Calu3 (cell line): ENCODE measurements at regions not wholly inside any gene's neighbourhood (a gene's known extent, or its start where the extent isn't known, plus 50 kb on each side); places are given as distances from the start of the nearest gene placed in this dataset.

ENCODE experiments used
- BruUV-seq: library from RNA; stranded (reverse); fragments of 400-500 nt; replicated peaks from 2 replicates; lab custom pipeline; 2021; lab: Mats Ljungman, UMichigan
- CTCF ChIA-PET: fragments of 300-600 bp; sonication (Branson Sonifier 250); formaldehyde crosslinking; loops from one replicate; lab custom pipeline; 2022; ENCODE audit warnings: antibody characterized with exemption; lab: Charles Lee
- DNase-seq: peaks from one replicate; pipeline ENCODE4 v3.0.0; 2022
- H3K27ac Mint-ChIP-seq: one replicate; pipeline ENCODE4 v1.8.0; 2022; ENCODE audit warnings: mixed read lengths; ENCODE audit not compliant: unreplicated experiment
- H3K27me3 Mint-ChIP-seq: one replicate; pipeline ENCODE4 v1.8.0; 2022; ENCODE audit warnings: mixed read lengths; ENCODE audit not compliant: unreplicated experiment
- H3K36me3 Mint-ChIP-seq: one replicate; pipeline ENCODE4 v1.8.0; 2022; ENCODE audit warnings: mild to moderate bottlenecking, moderate library complexity, mixed read lengths; ENCODE audit not compliant: insufficient read depth, unreplicated experiment
- H3K4me1 Mint-ChIP-seq: one replicate; pipeline ENCODE4 v1.8.0; 2022; ENCODE audit warnings: mild to moderate bottlenecking, low read depth, mixed read lengths; ENCODE audit not compliant: unreplicated experiment
- H3K4me3 Mint-ChIP-seq: one replicate; pipeline ENCODE4 v1.8.0; 2022; ENCODE audit warnings: mild to moderate bottlenecking, low read depth, moderate library complexity, mixed read lengths; ENCODE audit not compliant: unreplicated experiment
- H3K9me3 Mint-ChIP-seq: one replicate; pipeline ENCODE4 v1.8.0; 2022; ENCODE audit warnings: low read depth, mixed read lengths; ENCODE audit not compliant: unreplicated experiment
- intact Hi-C: fragments of 100-400 bp; cut with micrococcal nuclease; formaldehyde crosslinking; loops from one replicate; pipeline ENCODE4 v1.10.0; 2022; ENCODE audit not compliant: unreplicated experiment
- TF ChIP-seq, protein P1 (sequence below): fragments of 200-600 bp; IDR thresholded peaks from one replicate; pipeline ENCODE4 v1.8.0; 2022; ENCODE audit warnings: antibody characterized with exemption; ENCODE audit not compliant: unreplicated experiment

DNA sequence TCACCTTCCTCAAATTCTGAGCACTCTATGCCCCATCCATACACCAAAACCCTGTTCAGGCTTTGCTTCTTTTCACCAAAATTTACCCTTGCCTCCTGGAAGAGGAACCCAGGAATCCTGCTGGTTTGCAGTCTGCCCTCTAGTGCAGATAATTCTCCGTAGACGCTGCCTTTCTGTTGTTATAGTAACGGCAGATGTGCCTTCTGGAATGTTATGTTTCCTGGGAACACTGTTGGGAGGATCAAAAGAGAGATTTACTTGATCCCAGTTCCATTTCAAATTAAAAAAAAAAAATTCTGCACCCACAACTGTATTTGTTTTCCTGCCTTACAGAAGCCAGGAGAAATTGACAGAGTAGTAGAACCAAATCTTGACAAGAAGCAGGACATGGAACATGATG lies 104.2 kb upstream of the RMST start:
- CTCF ChIA-PET: interaction anchor here (0.6 to 1.3 kb wide), 4 partner anchors 9 to 1935 kb away, joined by 3 to 4 read pairs (median 4); no protein-coding TSS in a partner anchor
- Mint-ChIP-seq H3K27ac (no peak overlapping the region), H3K27me3 (peaks cover 13% of the 10 kb centered on the region), H3K9me3 (peaks cover 7% of the 10 kb centered on the region), H3K36me3 (no peaks in the 10 kb centered on the region), H3K4me3 (no peak overlapping the region), H3K4me1 (peaks cover 18% of the 10 kb centered on the region)
- no TSS peak for BruUV-seq
- no peak for DNase-seq
- intact Hi-C loops: no loop called here
- TF ChIP-seq, protein P1, sequence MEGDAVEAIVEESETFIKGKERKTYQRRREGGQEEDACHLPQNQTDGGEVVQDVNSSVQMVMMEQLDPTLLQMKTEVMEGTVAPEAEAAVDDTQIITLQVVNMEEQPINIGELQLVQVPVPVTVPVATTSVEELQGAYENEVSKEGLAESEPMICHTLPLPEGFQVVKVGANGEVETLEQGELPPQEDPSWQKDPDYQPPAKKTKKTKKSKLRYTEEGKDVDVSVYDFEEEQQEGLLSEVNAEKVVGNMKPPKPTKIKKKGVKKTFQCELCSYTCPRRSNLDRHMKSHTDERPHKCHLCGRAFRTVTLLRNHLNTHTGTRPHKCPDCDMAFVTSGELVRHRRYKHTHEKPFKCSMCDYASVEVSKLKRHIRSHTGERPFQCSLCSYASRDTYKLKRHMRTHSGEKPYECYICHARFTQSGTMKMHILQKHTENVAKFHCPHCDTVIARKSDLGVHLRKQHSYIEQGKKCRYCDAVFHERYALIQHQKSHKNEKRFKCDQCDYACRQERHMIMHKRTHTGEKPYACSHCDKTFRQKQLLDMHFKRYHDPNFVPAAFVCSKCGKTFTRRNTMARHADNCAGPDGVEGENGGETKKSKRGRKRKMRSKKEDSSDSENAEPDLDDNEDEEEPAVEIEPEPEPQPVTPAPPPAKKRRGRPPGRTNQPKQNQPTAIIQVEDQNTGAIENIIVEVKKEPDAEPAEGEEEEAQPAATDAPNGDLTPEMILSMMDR: no peak

DNA sequence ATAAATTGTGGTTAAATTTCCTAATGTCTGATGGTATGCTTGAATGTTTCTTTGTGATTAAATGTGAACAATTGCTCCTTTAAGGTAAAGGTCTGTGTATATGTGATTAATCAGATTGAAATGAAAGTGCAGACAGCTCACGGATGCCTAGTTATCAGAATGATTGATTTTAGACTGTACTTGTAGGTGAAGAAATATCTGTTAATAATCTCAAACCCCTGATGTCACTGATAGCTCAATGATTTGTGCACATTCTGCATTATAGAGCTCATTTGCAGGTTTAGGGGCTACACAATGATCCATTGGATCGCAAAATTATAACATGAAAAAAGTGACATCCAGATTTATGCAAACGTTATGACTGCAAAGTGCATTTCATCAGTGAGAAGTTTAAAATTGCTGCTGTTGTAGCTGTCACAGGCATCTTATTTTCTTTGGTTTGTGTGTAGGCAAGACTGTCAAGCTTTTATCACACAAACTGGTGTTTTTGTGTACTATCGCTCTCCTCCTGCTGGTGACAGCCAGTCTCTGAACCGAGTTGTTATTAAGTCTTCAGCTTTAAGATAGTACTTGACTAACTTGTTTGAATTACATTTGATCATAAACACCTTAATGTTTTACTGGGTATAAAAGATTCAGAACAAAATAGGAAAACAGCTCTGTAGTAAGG lies 103.4 kb upstream of the RMST start:
- intact Hi-C loops: no loop called here
- H3K4me1 Mint-ChIP-seq: peaks cover 18% of the 10 kb centered on the region
- no TSS peak for BruUV-seq

DNA sequence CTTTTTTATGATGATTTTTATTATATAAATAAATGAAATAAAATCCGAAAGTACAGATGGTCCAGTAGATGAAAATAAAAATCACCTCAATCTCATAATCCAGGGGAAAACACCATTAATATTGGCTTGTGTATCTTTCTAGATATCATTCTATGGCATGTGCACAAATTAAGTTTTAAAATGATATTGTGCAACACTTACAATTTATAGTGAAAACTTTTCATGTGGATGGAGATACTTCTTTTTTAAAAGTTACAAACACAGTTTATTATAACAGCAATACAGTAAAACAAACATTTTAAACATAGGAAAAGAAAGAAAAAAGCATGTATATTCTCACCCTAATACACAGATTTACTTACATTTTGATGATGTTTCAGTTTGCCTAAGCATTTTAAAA lies 98.9 kb upstream of the RMST start:
- no TSS peak for BruUV-seq
- intact Hi-C loops: no loop called here
- H3K27ac Mint-ChIP-seq: no peak overlapping the region
- no peaks in the 10 kb centered on the region for H3K27me3 Mint-ChIP-seq
- peaks cover 10% of the 10 kb centered on the region for H3K4me1 Mint-ChIP-seq
- no peaks in the 10 kb centered on the region for H3K36me3 Mint-ChIP-seq
- H3K9me3 Mint-ChIP-seq: peaks cover 2% of the 10 kb centered on the region
- DNase-seq: no peak
- TF ChIP-seq, protein P1: no peak
- CTCF ChIA-PET: no interaction called here
- no peak overlapping the region for H3K4me3 Mint-ChIP-seq

More for the DNA sequence above, 103.4 kb upstream of the RMST start:
- TF ChIP-seq, protein P1: no peak
- no peaks in the 10 kb centered on the region for H3K36me3 Mint-ChIP-seq
- H3K4me3 Mint-ChIP-seq: no peak overlapping the region
- no peak overlapping the region for H3K27ac Mint-ChIP-seq
- no peak for DNase-seq
- H3K9me3 Mint-ChIP-seq: peaks cover 5% of the 10 kb centered on the region
- H3K27me3 Mint-ChIP-seq: peaks cover 13% of the 10 kb centered on the region
- CTCF ChIA-PET: interaction anchor here (1.1 to 1.3 kb wide), 2 partner anchors 20 to 38 kb away, joined by 3 to 4 read pairs; no protein-coding TSS in a partner anchor

DNA sequence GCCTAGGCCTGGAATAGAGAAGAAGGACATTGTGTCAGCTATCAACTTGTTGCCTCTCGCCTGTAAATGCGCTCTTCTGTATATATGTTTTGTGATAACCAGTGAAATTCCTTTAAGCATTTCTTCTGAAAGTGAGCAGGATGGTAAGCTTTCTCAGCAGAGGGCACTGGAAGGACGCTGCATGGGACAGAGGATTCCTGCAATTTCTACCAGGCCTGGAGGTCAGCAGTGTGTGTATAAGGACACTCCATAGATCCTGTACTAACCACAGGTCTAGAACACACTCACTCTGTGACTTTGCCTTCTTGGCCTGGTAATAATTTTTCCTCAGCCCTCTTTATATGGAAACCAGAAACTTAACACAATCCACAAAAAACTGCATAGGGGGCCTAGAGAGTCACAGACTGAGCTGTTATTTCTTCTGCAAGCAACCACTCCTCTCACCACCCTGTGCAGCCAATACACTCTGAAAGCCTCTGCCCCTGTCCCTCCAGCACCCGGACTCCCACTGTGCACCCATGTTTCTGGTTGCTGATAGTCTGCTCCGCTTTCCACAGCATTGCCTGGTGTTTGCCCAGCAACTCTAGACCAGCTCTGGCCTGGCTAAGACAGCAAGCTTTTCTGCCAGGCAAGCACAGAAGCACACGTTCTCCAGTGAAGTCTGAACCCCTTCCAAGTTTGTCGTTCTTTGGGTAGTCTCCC lies 94.0 kb upstream of the RMST start:
- H3K4me1 Mint-ChIP-seq: no peaks in the 10 kb centered on the region
- intact Hi-C loops: no loop called here
- H3K36me3 Mint-ChIP-seq: no peaks in the 10 kb centered on the region
- TF ChIP-seq, protein P1: no peak
- no peak overlapping the region for H3K4me3 Mint-ChIP-seq
- DNase-seq: no peak
- no peaks in the 10 kb centered on the region for H3K27me3 Mint-ChIP-seq
- no peak overlapping the region for H3K27ac Mint-ChIP-seq
- H3K9me3 Mint-ChIP-seq: no peaks in the 10 kb centered on the region
- CTCF ChIA-PET: no interaction called here
- no TSS peak for BruUV-seq
